MM.1S (cell line): ENCODE measurements at regions not wholly inside any gene's neighbourhood (a gene's known extent, or its start where the extent isn't known, plus 50 kb on each side); places are given as distances from the start of the nearest gene placed in this dataset.

Experiments
- EZH2 ChIP-seq: fragments of 300-600 bp; sonication (generic); optimal IDR thresholded peaks from 2 replicates; pipeline ENCODE3; 2017; ENCODE audit warnings: low read depth, mild to moderate bottlenecking, antibody characterized with exemption, low read length, mixed read lengths
- EZH2phosphoT487 ChIP-seq: fragments of 300-600 bp; sonication (generic); IDR thresholded peaks from 2 replicates; pipeline ENCODE4 v1.6.1; 2018; ENCODE audit warnings: antibody characterized with exemption, low read length
- TF ChIP-seq, protein P1 (sequence below): fragments of 300-600 bp; sonication (generic); IDR thresholded peaks from 2 replicates; pipeline ENCODE4 v1.5.1; 2016; ENCODE audit warnings: antibody characterized with exemption, low read length, mixed read lengths

- TF ChIP-seq, protein P1, sequence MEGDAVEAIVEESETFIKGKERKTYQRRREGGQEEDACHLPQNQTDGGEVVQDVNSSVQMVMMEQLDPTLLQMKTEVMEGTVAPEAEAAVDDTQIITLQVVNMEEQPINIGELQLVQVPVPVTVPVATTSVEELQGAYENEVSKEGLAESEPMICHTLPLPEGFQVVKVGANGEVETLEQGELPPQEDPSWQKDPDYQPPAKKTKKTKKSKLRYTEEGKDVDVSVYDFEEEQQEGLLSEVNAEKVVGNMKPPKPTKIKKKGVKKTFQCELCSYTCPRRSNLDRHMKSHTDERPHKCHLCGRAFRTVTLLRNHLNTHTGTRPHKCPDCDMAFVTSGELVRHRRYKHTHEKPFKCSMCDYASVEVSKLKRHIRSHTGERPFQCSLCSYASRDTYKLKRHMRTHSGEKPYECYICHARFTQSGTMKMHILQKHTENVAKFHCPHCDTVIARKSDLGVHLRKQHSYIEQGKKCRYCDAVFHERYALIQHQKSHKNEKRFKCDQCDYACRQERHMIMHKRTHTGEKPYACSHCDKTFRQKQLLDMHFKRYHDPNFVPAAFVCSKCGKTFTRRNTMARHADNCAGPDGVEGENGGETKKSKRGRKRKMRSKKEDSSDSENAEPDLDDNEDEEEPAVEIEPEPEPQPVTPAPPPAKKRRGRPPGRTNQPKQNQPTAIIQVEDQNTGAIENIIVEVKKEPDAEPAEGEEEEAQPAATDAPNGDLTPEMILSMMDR = no peak
- TF ChIP-seq EZH2phosphoT487 (no peak), EZH2 (no peak)
Observed at GRCh38 chr10:78905015-78905956, 163.5 kb upstream of the ZMIZ1 start.
